ENCODE measurements at regions not wholly inside any gene's neighbourhood (a gene's known extent, or its start where the extent isn't known, plus 50 kb on each side); places are given as distances from the start of the nearest gene placed in this dataset.

DNA sequence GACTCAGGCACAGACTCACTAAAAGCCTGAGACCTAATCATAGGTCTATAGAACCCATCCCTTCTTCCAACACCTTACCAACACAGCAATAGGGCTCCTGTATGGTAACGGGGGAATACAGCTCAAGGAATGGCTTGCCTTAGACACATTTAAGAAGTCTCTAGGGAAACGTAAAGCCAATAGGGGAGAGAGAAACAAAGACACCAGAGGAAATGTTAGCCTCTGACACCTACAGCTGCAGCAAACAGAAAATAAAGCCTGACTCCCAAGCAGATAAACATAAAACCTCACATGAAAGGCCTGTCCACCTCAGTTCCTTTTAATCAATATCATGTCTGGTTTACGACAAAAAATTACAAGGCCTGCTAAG, 51.1 kb upstream of the NCOA1 start:
- ChIA-PET POLR2A (no interaction called here), CTCF (ENCODE audit: low intra/inter-chr PET ratio) (no interaction called here)
- ATAC-seq, result peak; percentile 50
- in situ Hi-C loops (cut with MboI) (no loop called here), intact Hi-C loops (cut with micrococcal nuclease) (no loop called here)
- no peak for FAIRE-seq
- DNase-seq (ENCODE audit: extremely low read depth in 1 of 4, low spot score in 3 of 4), result no peak
- TF ChIP-seq, protein P1, sequence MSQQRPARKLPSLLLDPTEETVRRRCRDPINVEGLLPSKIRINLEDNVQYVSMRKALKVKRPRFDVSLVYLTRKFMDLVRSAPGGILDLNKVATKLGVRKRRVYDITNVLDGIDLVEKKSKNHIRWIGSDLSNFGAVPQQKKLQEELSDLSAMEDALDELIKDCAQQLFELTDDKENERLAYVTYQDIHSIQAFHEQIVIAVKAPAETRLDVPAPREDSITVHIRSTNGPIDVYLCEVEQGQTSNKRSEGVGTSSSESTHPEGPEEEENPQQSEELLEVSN (IDR thresholded peaks at IDR 0.05; ENCODE audit: borderline replicate concordance in 1 of 2, extremely low read depth in 1 of 2, insufficient read depth in 1 of 2, insufficient read length in 1 of 2, low read depth in 1 of 2, low read length in 1 of 2, poor library complexity in 1 of 2, severe bottlenecking in 1 of 2), result no peak
- TF ChIP-seq, protein P2, sequence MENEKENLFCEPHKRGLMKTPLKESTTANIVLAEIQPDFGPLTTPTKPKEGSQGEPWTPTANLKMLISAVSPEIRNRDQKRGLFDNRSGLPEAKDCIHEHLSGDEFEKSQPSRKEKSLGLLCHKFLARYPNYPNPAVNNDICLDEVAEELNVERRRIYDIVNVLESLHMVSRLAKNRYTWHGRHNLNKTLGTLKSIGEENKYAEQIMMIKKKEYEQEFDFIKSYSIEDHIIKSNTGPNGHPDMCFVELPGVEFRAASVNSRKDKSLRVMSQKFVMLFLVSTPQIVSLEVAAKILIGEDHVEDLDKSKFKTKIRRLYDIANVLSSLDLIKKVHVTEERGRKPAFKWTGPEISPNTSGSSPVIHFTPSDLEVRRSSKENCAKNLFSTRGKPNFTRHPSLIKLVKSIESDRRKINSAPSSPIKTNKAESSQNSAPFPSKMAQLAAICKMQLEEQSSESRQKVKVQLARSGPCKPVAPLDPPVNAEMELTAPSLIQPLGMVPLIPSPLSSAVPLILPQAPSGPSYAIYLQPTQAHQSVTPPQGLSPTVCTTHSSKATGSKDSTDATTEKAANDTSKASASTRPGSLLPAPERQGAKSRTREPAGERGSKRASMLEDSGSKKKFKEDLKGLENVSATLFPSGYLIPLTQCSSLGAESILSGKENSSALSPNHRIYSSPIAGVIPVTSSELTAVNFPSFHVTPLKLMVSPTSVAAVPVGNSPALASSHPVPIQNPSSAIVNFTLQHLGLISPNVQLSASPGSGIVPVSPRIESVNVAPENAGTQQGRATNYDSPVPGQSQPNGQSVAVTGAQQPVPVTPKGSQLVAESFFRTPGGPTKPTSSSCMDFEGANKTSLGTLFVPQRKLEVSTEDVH (IDR thresholded peaks at IDR 0.05; ENCODE audit: low read depth, partially characterized antibody), result no peak
- TF ChIP-seq JUND (IDR thresholded peaks at IDR 0.05; ENCODE audit: borderline replicate concordance, low read depth, low read length) (no peak), JUND (tag; IDR thresholded peaks at IDR 0.05; ENCODE audit: borderline replicate concordance, low read depth, low read length) (no peak), GABPA (tag; conservative IDR thresholded peaks at IDR 0.05; ENCODE audit: low read depth) (no peak), PYGO2 (tag; IDR thresholded peaks at IDR 0.05) (no peak), SRSF3 (IDR thresholded peaks at IDR 0.05; ENCODE audit: insufficient read depth, low read length) (no peak), RBM39 (optimal IDR thresholded peaks at IDR 0.05; ENCODE audit: low read depth, low read length) (no peak)
- H3K4me3 ChIP-seq, result no peak overlapping the region
- BruUV-seq (replicated peaks), result no TSS peak
- H3K4me2 ChIP-seq (ENCODE audit: insufficient read depth, low read length), result no peak overlapping the region
- no peak overlapping the region for H3K27ac ChIP-seq (ENCODE audit: extremely low read depth, low read depth, low read length)
- no peaks in the 10 kb centered on the region for H4K20me1 ChIP-seq (replicated peaks; ENCODE audit: control insufficient read depth, insufficient read depth, low read length)
- H3K9ac ChIP-seq (ENCODE audit: insufficient read depth in 1 of 2, low read depth in 2 of 2, low read length in 2 of 2), result no peak overlapping the region
- H3K4me1 ChIP-seq (replicated peaks in 1 of 2; ENCODE audit: control insufficient read depth in 2 of 2, insufficient read depth in 2 of 2, low read length in 2 of 2), result no peaks in the 10 kb centered on the region; a peak in 1 of 5 replicates
- H3K9me1 ChIP-seq (ENCODE audit: control insufficient read depth, insufficient read depth, low read length), result no peaks in the 10 kb centered on the region
- H3K27me3 ChIP-seq (ENCODE audit: control insufficient read depth in 2 of 2, insufficient read depth in 2 of 2, low read length in 2 of 2), result no peaks in the 10 kb centered on the region
- no peaks in the 10 kb centered on the region for H3K36me3 ChIP-seq (ENCODE audit: control insufficient read depth, insufficient read depth, low read length)
- H3K79me2 ChIP-seq (ENCODE audit: control insufficient read depth, insufficient read depth, low read length), result no peaks in the 10 kb centered on the region
- WGBS (ENCODE audit: insufficient coverage, low coverage, missing lambda C conversion rate), result 75% methylated on average over 3 of the region's 3 CpGs
- H2AFZ ChIP-seq (ENCODE audit: low read depth, low read length), result peak overlapping the region; percentile 72
- no peaks in the 10 kb centered on the region for H3K9me3 ChIP-seq (replicated peaks; ENCODE audit: control insufficient read depth, insufficient read depth, low read depth, low read length)

Measured in K562 (cell line).